ENCODE measurements at regions not wholly inside any gene's neighbourhood (a gene's known extent, or its start where the extent isn't known, plus 50 kb on each side); places are given as distances from the start of the nearest gene placed in this dataset.

GRCh38 chr13:64075543-64076271, 2660.1 kb upstream of the PCDH20 start (continued):
- no peak for TF ChIP-seq ZBTB4 (CRISPR knock-in tag; IDR thresholded peaks at IDR 0.05; ENCODE audit: borderline replicate concordance)
- TF ChIP-seq TMF1 (CRISPR knock-in tag; IDR thresholded peaks at IDR 0.05; ENCODE audit: low read depth): no peak
- no peak; the same call in 1 of the 2 replicates for TF ChIP-seq ZNF563 (CRISPR knock-in tag; IDR thresholded peaks at IDR 0.05)
- TF ChIP-seq GMEB2 (CRISPR knock-in tag; IDR thresholded peaks at IDR 0.05; ENCODE audit: low read depth): no peak
- peak; percentile 76; the same call in 1 of the 2 replicates for TF ChIP-seq ZNF124 (CRISPR knock-in tag; IDR thresholded peaks at IDR 0.05)
- TF ChIP-seq ZNF275 (CRISPR knock-in tag; IDR thresholded peaks at IDR 0.05; ENCODE audit: borderline replicate concordance): 0 out of 2 replicates have a peak, but pooled peaks have one; percentile 38
- TF ChIP-seq RAD51 (IDR thresholded peaks at IDR 0.05; ENCODE audit: borderline replicate concordance): no peak
- no peak for TF ChIP-seq ZNF451 (CRISPR knock-in tag; IDR thresholded peaks at IDR 0.05)
- TF ChIP-seq RBM22 (optimal IDR thresholded peaks at IDR 0.05; ENCODE audit: low read length): no peak
- no peak for TF ChIP-seq NBN (conservative IDR thresholded peaks at IDR 0.05)
- TF ChIP-seq ZNF777 (CRISPR knock-in tag; IDR thresholded peaks at IDR 0.05): no peak
- TF ChIP-seq THAP11 (CRISPR knock-in tag; IDR thresholded peaks at IDR 0.05): peak; percentile 90
- no peak for TF ChIP-seq SCMH1 (CRISPR knock-in tag; IDR thresholded peaks at IDR 0.05; ENCODE audit: borderline replicate concordance)
- TF ChIP-seq GZF1 (CRISPR knock-in tag; IDR thresholded peaks at IDR 0.05): no peak
- no peak for TF ChIP-seq GRHL1 (CRISPR knock-in tag; conservative IDR thresholded peaks at IDR 0.05)
- peak; percentile 62 for TF ChIP-seq SRY (CRISPR knock-in tag; IDR thresholded peaks at IDR 0.05)
- no peak for TF ChIP-seq ZBTB33 (CRISPR knock-in tag; IDR thresholded peaks at IDR 0.05)
- no peak for TF ChIP-seq ZUFSP (CRISPR knock-in tag; IDR thresholded peaks at IDR 0.05; ENCODE audit: borderline replicate concordance)
